ENCODE measurements at regions not wholly inside any gene's neighbourhood (a gene's known extent, or its start where the extent isn't known, plus 50 kb on each side); places are given as distances from the start of the nearest gene placed in this dataset.
"Not testable (repeated sequence)": the region's sequence is repeated elsewhere in the genome, so short reads cannot be mapped to it uniquely, and the experiment has no call there.

DNA sequence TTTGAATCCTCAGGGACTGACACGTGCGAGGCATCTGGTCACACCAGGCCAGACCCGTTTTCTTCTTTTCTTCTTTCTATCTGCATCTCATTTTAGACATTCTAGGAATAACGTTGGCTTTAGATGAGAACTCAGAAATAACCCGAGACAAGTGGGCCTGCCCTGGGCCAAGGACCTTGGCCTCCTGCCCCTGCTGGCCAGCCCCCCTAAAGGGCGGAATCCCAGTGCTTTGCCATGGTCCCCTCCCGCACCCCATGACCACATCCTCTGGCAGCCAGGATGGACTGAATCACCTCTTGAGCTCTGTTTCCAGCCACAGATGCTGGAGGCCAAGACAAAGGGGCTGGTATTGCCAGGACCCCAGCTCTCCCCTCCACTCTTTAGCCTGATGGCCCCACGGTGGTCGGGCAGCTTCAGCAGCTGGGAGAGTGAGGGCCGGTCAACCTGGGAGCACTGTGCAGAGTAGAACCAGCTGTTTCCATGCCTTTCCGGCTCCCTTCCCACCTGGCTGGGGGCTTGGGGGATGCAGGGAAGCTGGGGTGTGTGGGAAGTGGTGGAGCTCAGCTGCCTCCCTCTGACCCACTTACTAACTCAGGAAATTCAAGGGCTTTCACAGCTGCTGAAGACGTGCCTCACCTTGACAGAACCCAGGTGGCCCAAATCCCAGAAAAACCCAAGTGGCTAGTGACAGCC is 190.9 kb downstream of the FAM43A start:
- no peaks in the 10 kb centered on the region; the same call in 1 of the 2 replicates for H3K9me3 ChIP-seq (ENCODE audit: control insufficient read depth, insufficient read depth, low read length)
- no peaks in the 10 kb centered on the region for H3K36me3 ChIP-seq (ENCODE audit: insufficient read depth, low read length)
- H3K9ac ChIP-seq (ENCODE audit: low read depth, low read length) = no peak overlapping the region
- H3K4me1 ChIP-seq (ENCODE audit: insufficient read depth, low read length) = peaks cover 11% of the 10 kb centered on the region

DNA sequence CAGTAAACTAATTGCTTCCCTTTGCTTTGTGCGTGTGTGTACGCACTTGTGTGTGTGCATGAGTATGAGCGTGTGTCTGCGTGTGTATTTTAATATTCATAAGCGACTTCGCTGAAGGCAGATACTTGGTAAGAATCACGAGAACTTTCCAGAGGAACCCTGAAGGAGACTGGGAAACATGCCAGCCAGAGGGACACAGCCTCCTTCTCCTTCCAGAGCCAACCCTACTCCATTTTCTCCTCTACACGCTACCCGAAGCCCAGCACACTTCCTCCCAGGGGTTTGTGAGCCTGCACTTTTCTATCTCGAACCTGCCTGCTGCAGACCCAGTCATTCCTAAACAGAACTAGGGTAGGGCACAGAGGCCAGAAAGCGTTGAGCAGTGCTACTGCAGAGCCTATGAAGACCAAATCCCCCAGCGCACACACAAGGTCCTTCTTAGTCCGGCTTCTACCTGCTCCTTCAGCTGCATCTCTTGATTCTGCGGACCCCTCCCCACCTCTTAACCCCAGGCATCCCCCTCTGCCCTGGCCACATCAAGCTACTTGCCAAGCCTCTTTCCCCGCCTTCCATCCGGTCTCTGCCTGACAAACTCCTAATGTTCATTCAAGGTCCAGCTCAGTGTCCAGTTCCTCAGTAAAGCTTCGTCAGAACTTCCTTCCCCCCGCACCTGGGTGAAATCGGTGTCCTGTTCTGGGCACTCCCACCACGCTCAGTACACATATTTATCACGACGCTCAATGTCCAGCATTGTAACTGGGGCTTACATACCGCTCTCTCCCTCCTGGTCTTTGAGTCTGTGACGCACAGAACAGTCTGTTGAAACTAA is 191.8 kb downstream of the FAM43A start:
- H3K9ac ChIP-seq (ENCODE audit: low read depth, low read length) = no peak overlapping the region
- peaks cover 7% of the 10 kb centered on the region for H3K4me1 ChIP-seq (ENCODE audit: insufficient read depth, low read length)
- H3K9me3 ChIP-seq (ENCODE audit: control insufficient read depth, insufficient read depth, low read length) = no peaks in the 10 kb centered on the region; the same call in 1 of the 2 replicates
- H3K36me3 ChIP-seq (ENCODE audit: insufficient read depth, low read length) = no peaks in the 10 kb centered on the region

DNA sequence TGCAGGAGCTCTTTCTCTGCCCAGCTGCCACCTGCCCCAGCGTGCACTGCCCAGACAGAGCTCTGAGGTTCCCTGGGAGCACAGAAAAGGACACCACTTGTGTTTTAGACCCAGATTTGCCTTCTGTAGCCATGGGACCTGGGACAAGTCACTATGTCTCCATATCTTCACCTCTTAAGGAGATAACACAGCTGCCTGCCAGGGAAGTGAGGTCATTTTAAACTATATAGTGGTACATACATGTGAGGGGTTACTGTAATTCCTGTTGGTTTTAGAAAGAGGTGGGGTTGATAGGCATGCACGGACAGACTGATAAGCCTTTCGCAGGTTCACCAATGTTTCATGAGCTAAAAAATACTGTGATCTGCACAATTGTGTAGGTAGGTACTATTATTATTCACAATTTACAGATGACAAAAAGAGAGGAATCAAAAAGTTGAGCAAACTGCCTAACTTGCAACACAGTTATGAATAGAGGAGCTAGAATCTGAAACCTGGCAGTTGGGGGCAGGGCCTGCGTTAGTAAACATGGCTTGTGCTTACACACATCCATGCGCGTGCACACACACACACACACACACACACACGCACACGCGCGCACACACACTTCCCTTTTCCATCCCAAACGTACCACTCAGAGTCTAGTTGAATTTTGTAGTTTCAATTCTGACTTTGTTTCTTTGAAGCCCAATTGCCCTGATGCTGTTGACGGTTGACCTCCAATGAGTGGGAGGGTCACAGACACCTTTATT is 193.6 kb downstream of the FAM43A start:
- H3K36me3 ChIP-seq (ENCODE audit: insufficient read depth, low read length) = no peaks in the 10 kb centered on the region
- H3K9me3 ChIP-seq (ENCODE audit: control insufficient read depth, insufficient read depth, low read length) = peaks cover 6% of the 10 kb centered on the region
- no peak overlapping the region for H3K9ac ChIP-seq (ENCODE audit: low read depth, low read length)
- no peaks in the 10 kb centered on the region for H3K4me1 ChIP-seq (ENCODE audit: insufficient read depth, low read length)

- no peak overlapping the region for H3K9ac ChIP-seq (ENCODE audit: low read depth, low read length)
- no peaks in the 10 kb centered on the region for H3K36me3 ChIP-seq (ENCODE audit: insufficient read depth, low read length)
- H3K9me3 ChIP-seq (ENCODE audit: control insufficient read depth, insufficient read depth, low read length) = peaks cover 10% of the 10 kb centered on the region
- no peaks in the 10 kb centered on the region for H3K4me1 ChIP-seq (ENCODE audit: insufficient read depth, low read length)
These were observed 194.6 kb downstream of the FAM43A start for GRCh38 chr3:194879991-194880939.

- no peaks in the 10 kb centered on the region for H3K4me1 ChIP-seq (ENCODE audit: insufficient read depth, low read length)
- no peaks in the 10 kb centered on the region for H3K36me3 ChIP-seq (ENCODE audit: insufficient read depth, low read length)
- H3K9ac ChIP-seq (ENCODE audit: low read depth, low read length) = no peak overlapping the region
- peaks cover 10% of the 10 kb centered on the region for H3K9me3 ChIP-seq (ENCODE audit: control insufficient read depth, insufficient read depth, low read length)
These were observed 195.6 kb downstream of the FAM43A start for GRCh38 chr3:194880940-194881925.

DNA sequence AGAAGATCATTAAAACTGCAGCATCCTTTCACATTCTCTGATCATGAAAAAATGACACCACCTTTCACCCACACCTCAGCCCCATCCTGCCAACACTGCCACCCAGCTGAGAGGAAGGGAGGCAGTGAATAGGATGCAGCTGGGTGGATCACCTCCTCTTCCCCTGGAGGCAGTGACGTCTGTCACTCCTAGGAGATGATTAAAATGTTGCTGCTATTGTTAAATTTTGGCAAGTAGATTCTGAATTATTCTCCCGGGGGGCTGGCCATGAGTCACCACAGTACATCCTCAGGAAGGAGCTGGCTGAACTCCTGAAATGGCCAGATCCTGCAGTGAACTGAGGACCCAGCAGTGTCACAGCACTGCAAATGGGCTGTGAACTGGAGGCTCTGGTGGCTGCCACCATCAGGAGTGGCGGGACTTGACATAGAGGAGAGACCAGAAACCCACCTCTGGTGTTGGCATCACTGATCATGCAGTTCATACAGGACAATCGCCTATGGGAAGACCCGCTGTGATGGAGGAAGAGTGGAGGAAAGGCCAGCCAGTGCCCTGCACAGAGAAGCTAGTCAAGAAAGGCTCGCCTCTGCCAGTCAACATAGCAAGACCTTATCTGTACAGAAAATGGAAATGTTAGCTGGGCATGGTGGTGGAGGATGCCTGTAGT is 199.1 kb downstream of the FAM43A start:
- Histone ChIP-seq H3K36me3 (ENCODE audit: insufficient read depth, low read length) (no peaks in the 10 kb centered on the region), H3K4me1 (ENCODE audit: insufficient read depth, low read length) (no peaks in the 10 kb centered on the region), H3K9ac (ENCODE audit: low read depth, low read length) (no peak overlapping the region), H3K9me3 (ENCODE audit: control insufficient read depth, insufficient read depth, low read length) (peaks cover 10% of the 10 kb centered on the region)

DNA sequence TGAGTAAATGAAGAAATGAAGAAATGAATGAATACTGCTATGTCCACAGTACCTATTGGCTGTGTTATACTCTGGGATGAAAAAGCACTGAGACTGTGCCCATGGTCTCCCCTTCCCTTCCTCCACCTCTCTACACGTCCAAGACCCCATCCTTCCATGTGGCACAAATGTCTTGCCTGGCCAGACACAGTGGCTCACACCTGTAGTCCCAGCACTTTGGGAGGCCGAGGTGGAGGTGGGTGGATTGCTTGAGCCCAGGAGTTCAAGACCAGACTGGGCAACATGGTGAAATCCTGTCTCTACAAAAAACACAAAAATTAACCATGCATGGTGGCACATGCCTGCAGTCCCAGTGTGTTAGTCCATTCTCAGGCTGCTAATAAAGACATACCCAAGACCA is 200.1 kb downstream of the FAM43A start:
- no peaks in the 10 kb centered on the region for H3K4me1 ChIP-seq (ENCODE audit: insufficient read depth, low read length)
- no peak overlapping the region for H3K9ac ChIP-seq (ENCODE audit: low read depth, low read length)
- H3K36me3 ChIP-seq (ENCODE audit: insufficient read depth, low read length) = no peaks in the 10 kb centered on the region
- H3K9me3 ChIP-seq (ENCODE audit: control insufficient read depth, insufficient read depth, low read length) = peaks cover 10% of the 10 kb centered on the region

GRCh38 chr3:194886836-194887235 is 201.2 kb downstream of the FAM43A start:
- H3K9ac ChIP-seq (ENCODE audit: low read depth, low read length) = no peak overlapping the region
- no peaks in the 10 kb centered on the region for H3K4me1 ChIP-seq (ENCODE audit: insufficient read depth, low read length)
- peaks cover 10% of the 10 kb centered on the region; the same call in 1 of the 2 replicates for H3K9me3 ChIP-seq (ENCODE audit: control insufficient read depth, insufficient read depth, low read length)
- no peaks in the 10 kb centered on the region for H3K36me3 ChIP-seq (ENCODE audit: insufficient read depth, low read length)

- not testable (repeated sequence) for H3K36me3 ChIP-seq (ENCODE audit: insufficient read depth, low read length); H3K9me3 ChIP-seq (ENCODE audit: control insufficient read depth, insufficient read depth, low read length); H3K9ac ChIP-seq (ENCODE audit: low read depth, low read length); H3K4me1 ChIP-seq (ENCODE audit: insufficient read depth, low read length)
These were observed 202.4 kb downstream of the FAM43A start for GRCh38 chr3:194888062-194888461.

- Histone ChIP-seq H3K9me3 (ENCODE audit: control insufficient read depth, insufficient read depth, low read length) (peaks cover 7% of the 10 kb centered on the region; the same call in 1 of the 2 replicates), H3K9ac (ENCODE audit: low read depth, low read length) (no peak overlapping the region), H3K4me1 (ENCODE audit: insufficient read depth, low read length) (no peaks in the 10 kb centered on the region), H3K36me3 (ENCODE audit: insufficient read depth, low read length) (no peaks in the 10 kb centered on the region)
These were observed 203.2 kb downstream of the FAM43A start for GRCh38 chr3:194888916-194889315.

DNA sequence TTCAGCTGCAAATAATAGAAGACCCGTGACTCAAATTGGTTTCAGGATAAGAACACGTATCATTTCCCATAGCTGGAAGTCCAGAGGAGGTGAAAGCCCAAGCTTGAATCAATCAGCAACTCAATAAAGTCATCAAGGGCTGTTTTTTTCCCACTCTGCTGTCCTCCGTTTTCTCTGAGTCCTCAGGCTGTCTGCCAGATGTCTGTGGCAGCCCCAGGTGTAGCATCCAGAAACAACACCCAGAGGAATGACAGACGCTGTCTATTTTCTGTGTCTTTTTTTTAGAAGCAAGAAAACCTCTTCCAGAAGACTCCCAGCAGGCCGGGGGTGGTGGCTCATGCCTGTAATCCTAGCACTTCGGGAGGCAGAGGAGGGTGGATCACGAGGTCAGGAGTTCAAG is 204.4 kb downstream of the FAM43A start:
- no peak overlapping the region for H3K9ac ChIP-seq (ENCODE audit: low read depth, low read length)
- no peaks in the 10 kb centered on the region; the same call in 1 of the 2 replicates for H3K9me3 ChIP-seq (ENCODE audit: control insufficient read depth, insufficient read depth, low read length)
- H3K36me3 ChIP-seq (ENCODE audit: insufficient read depth, low read length) = no peaks in the 10 kb centered on the region
- H3K4me1 ChIP-seq (ENCODE audit: insufficient read depth, low read length) = no peaks in the 10 kb centered on the region

GRCh38 chr3:194893121-194893987 is 207.7 kb downstream of the FAM43A start:
- H3K36me3 ChIP-seq (ENCODE audit: insufficient read depth, low read length) = no peaks in the 10 kb centered on the region

More at GRCh38 chr3:194893121-194893987, 207.7 kb downstream of the FAM43A start:
- no peaks in the 10 kb centered on the region for H3K4me1 ChIP-seq (ENCODE audit: insufficient read depth, low read length)
- no peaks in the 10 kb centered on the region for H3K9me3 ChIP-seq (ENCODE audit: control insufficient read depth, insufficient read depth, low read length)
- H3K9ac ChIP-seq (ENCODE audit: low read depth, low read length) = no peak overlapping the region
